Amniotic epithelial cell (primary cell): ENCODE measurements at regions not wholly inside any gene's neighbourhood (a gene's known extent, or its start where the extent isn't known, plus 50 kb on each side); places are given as distances from the start of the nearest gene placed in this dataset.
A peak's percentile ranks its signal among the peaks of the same experiment; 100 is the strongest.

Experiments used
- DNase-seq: peaks from one replicate; pipeline ENCODE4 v3.0.0-alpha.2; 2010; ENCODE audit warnings: low read depth

DNA sequence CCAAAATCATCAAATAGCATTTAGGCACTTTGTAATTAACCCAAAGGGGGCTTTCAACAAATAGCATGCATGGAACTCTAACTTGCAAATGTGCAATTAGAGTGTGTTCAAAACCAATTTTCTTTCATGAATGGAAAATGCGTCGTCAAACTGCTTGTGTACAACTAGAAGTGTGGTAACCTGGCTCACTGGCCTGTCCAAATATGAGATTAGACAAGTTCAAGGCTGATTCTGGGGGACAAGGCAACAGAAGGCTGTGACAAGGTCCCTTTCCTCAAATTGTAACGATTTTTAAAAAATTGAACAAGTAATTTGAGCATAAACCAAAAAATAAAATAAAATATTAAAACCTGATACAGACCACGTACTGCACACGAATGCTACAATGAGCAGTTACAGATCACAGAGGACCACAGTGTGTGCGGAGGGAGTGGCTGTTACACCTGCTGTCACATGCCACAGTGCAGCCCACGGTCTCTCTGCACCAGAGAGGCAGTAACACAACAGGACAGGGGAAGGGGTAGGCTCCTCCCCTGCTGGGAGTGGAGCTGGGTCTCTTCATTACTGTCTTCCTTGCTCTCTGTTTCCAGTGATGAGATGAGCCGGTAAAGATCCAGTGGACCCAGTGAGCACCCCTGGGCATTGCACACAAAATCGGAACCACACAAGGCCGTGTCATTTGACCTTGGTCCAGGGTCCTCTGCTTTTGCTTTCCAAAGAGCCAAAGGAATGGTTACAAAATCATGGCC lies 252.2 kb upstream of the PDE10A start:
- DNase-seq: no peak

- DNase-seq: peak; percentile 55
These were observed 250.9 kb upstream of the PDE10A start for GRCh38 chr6:165913676-165914570.

GRCh38 chr6:165910184-165910966 lies 247.3 kb upstream of the PDE10A start:
- peak; percentile 63 for DNase-seq

GRCh38 chr6:165906736-165907135 lies 243.7 kb upstream of the PDE10A start:
- no peak for DNase-seq

GRCh38 chr6:165905744-165906143 lies 242.7 kb upstream of the PDE10A start:
- DNase-seq: no peak

DNA sequence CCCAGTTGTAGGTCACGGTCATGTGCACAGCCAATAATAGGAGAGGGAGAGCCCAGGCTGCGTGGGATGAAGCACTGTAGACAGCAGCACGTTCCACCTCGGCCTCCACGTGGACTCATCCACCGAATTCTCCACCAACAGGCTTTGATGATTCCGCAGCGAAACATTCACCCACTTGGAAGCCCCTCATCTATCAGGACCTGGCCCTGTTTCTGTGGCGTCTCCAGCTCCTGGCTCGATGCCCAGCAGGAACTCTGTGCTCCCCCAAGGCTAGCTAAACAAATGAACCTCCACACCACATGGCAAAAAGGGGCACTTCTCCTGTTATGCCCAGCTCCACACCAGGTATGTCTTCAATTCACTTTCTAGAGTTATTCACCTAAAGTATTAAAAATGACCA lies 237.9 kb upstream of the PDE10A start:
- DNase-seq: no peak

DNA sequence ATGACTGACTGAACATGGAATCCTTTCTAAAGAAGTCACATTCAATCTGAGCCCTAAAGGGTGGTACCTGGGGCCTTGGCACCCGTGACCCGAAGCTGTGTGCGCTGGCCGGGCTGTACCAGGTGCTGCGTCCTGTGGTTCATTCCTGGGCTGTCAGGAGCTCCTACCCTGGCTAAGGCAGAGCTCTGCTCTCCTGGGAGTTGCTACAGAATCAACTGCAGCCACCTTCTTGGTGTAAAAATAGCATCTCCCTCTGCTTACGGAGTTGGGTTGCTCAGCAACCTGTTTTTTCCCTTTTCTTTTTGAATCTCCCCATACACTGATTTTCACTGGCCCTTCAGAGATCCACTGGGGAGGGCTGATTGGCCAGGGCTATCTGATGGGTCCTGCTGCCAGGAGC lies 236.6 kb upstream of the PDE10A start:
- DNase-seq: no peak

GRCh38 chr6:165895421-165896165 lies 232.6 kb upstream of the PDE10A start:
- DNase-seq: peak; percentile 72

- DNase-seq: no peak
These were observed 231.3 kb upstream of the PDE10A start for GRCh38 chr6:165894171-165894825.

DNA sequence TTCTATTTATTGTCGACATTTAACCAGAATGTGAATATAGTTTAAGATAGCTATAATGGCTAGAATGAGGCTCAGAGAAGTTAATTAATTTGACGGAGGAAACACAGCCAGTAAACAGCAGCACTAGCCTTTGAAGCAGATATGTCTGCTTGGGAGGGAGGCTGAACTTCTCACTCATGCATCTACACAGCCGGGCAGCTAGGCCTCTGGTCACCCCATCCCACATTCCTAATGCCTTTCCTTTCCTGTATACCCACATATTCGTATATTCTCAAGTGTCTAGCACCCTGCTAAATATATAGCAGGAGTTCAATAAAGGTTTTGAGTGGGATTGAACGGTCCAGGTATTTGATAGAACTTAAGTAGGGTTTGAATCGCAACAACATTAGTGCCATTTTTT lies 230.4 kb upstream of the PDE10A start:
- DNase-seq: no peak

- no peak for DNase-seq
These were observed 228.3 kb upstream of the PDE10A start for GRCh38 chr6:165891320-165891719.

DNA sequence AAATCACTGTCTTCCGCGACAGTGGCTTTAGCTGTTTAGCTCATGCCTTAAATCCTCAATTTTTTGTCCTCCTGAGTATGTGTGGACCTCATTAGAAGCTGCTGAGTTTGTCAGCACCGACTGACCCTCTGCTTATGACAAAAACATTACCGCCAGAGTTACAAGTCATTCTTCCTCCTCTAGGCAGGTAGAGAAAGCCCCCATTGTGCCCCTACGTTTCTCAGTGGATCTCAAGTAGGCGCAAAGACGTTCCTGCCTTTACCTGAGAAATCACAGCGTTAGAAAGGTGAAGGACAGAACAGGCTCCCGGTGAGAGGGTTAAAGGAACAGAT lies 227.3 kb upstream of the PDE10A start:
- no peak for DNase-seq

- peak; percentile 53 for DNase-seq
These were observed 226.8 kb upstream of the PDE10A start for GRCh38 chr6:165889636-165890403.

GRCh38 chr6:165886169-165886568 lies 223.1 kb upstream of the PDE10A start:
- no peak for DNase-seq

DNA sequence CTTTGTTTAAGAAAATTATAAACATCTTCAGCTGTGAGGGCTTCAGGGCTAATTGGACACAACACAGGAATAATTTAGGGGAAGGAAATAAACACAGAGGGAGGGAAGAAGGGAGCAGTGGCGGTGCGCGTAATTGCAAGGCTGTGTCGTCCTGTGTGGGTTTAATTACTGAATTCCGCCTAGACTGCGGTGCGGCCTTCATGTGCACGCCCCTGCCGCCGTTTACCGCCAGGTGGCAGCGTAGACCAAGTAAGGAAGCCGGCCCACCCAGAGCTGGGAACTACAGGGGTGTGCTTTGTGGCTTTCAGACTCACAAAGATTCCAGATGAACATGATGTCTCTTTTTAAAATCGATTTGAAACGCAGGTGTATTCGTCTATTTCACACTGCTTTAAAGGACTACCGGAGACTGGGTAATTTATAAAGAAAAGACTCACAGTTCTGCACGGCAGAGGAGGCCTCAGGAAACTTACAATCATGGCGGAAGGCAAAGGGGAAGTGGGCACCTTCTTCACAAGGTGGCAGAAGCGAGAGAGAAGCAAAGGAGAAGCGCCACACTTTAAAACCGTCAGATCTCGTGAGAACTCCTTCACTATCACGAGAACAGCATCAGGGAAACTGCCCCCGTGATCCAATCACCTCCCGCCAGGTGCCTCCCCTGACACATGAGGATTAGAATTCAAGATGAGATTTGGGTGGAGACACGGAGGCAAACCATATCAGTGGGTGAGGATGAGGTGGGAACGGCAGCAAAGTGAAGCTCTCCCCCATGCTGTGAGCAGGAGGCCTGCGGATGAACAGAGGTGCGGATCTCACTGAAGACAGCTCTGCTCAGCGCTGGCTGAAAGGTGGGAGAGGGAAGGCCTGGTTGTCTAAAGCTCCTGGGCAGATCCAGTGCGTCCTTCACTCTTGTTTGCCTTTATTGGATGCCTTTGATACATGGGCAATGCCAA lies 222.0 kb upstream of the PDE10A start:
- DNase-seq: peak; percentile 62

- DNase-seq: no peak
These were observed 221.0 kb upstream of the PDE10A start for GRCh38 chr6:165883851-165884640.

GRCh38 chr6:165881806-165882205 lies 218.8 kb upstream of the PDE10A start:
- no peak for DNase-seq

DNA sequence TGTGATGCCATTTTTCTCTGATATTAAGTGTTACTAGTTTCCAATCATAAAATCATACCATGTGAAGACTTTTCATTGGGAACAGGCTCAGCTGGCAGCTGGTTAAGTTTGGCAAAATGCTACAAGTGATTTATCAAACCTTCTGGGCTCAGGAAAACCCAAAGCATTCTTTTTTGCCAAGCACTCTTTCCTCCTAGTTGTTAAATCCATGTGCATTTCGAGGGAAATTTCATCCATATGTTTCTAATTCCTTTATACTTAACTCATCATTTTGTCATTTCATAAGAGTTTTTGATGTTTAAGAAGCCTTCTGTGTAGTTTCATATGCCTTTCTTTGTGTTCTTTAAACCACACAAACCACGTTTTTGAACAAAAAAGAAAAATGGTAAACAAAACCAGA lies 217.6 kb upstream of the PDE10A start:
- no peak for DNase-seq

- peak; percentile 39 for DNase-seq
These were observed 214.7 kb upstream of the PDE10A start for GRCh38 chr6:165877773-165878172.
